HFF-Myc (cell line): ENCODE measurements at regions not wholly inside any gene's neighbourhood (a gene's known extent, or its start where the extent isn't known, plus 50 kb on each side); places are given as distances from the start of the nearest gene placed in this dataset.

ENCODE experiments used
- DNase-seq: peaks from one replicate; pipeline ENCODE4 v3.0.0-alpha.2; 2011; ENCODE audit warnings: low read depth; ENCODE audit errors: extremely low read depth
- H3K4me3 ChIP-seq: replicated peaks from 2 replicates; pipeline ENCODE4 v1.5.1; 2011; ENCODE audit warnings: low read depth, mild to moderate bottlenecking, control low read depth, low read length
- TF ChIP-seq, protein P1 (sequence below): IDR thresholded peaks from 2 replicates; pipeline ENCODE4 v1.5.1; 2012; ENCODE audit warnings: mild to moderate bottlenecking, low read depth, low read length, control low read depth; ENCODE audit errors: missing control alignments

GRCh38 chr14:100644784-100645183 is 57.6 kb upstream of the BEGAIN start:
- TF ChIP-seq, protein P1, sequence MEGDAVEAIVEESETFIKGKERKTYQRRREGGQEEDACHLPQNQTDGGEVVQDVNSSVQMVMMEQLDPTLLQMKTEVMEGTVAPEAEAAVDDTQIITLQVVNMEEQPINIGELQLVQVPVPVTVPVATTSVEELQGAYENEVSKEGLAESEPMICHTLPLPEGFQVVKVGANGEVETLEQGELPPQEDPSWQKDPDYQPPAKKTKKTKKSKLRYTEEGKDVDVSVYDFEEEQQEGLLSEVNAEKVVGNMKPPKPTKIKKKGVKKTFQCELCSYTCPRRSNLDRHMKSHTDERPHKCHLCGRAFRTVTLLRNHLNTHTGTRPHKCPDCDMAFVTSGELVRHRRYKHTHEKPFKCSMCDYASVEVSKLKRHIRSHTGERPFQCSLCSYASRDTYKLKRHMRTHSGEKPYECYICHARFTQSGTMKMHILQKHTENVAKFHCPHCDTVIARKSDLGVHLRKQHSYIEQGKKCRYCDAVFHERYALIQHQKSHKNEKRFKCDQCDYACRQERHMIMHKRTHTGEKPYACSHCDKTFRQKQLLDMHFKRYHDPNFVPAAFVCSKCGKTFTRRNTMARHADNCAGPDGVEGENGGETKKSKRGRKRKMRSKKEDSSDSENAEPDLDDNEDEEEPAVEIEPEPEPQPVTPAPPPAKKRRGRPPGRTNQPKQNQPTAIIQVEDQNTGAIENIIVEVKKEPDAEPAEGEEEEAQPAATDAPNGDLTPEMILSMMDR = no peak
- no peak for DNase-seq
- H3K4me3 ChIP-seq = no peak overlapping the region

- TF ChIP-seq, protein P1 = peak; percentile 80
- H3K4me3 ChIP-seq = no peak overlapping the region
- DNase-seq = peak; percentile 64
Observed at GRCh38 chr14:100645196-100645981, 58.2 kb upstream of the BEGAIN start.

DNA sequence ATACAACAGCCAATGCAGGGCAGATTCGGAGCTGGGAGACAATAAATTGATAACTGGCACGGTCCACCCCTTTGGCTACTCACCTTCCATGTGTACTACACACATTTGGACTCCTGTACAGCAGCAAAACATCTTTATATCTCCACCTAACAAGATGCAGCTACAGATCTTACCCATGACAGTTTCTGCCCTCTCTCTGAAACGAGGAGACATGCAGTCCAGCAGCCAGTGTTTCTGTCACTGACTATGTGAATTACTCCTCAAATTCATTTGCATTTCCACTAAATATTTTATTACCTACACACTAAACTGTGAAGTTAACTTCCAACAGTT is 58.7 kb upstream of the BEGAIN start:
- no peak overlapping the region for H3K4me3 ChIP-seq
- DNase-seq = no peak
- TF ChIP-seq, protein P1 = no peak

GRCh38 chr14:100648474-100649172 is 61.4 kb upstream of the BEGAIN start:
- H3K4me3 ChIP-seq = no peak overlapping the region
- DNase-seq = no peak
- TF ChIP-seq, protein P1 = no peak

DNA sequence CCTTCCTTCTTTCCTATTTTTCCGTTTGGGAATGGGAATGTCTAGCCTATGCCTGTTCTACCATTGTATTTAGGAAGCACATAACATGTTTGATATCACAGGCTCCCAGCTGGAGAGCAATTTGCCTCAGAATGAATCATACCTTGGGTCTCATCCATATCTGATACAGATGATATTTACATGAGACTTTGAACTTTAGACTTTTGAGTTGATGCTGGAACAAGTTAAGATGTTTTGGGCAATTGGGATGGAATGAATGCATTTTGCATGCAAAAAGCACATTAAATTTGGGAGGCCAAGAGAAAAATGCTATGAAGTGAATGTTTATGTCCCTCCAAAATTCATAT is 61.9 kb upstream of the BEGAIN start:
- DNase-seq = no peak
- H3K4me3 ChIP-seq = no peak overlapping the region
- TF ChIP-seq, protein P1 = no peak

DNA sequence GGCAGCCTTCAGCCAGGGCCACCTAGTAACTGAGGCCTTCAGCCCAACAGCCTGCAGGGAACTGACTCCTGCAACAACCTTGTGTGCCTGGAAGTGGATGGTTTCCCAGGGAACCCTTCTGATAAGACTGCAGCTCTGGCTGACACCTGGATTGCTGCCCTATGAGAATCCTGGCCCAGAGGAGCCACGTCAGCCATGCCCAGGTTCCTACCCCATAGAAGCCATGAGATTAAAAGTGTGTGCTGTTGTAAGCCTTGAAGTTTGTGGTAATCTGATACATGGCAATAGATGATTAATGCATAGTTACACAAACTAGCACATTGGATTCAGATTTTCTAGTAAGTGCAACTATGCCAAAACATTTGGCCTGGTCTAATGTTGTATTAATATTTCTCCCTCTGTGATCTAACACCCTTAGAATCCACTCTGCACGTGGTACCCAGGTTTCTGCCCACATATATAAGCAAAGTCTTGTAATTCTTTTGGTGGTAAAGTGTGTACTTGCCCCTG is 64.8 kb upstream of the BEGAIN start:
- DNase-seq = no peak
- TF ChIP-seq, protein P1 = no peak
- H3K4me3 ChIP-seq = no peak overlapping the region
